Umbilical cord (tissue), 1 donor: ENCODE measurements at regions not wholly inside any gene's neighbourhood (a gene's known extent, or its start where the extent isn't known, plus 50 kb on each side); places are given as distances from the start of the nearest gene placed in this dataset.
"Not testable (repeated sequence)": the region's sequence is repeated elsewhere in the genome, so short reads cannot be mapped to it uniquely, and the experiment has no call there.

ENCODE experiments used
- DNase-seq: peaks from one replicate; pipeline ENCODE4 v3.0.0-alpha.2; 2015; ENCODE audit warnings: low spot score

- no peak for DNase-seq
Observed at GRCh38 chr11:23555085-23555484, 694.8 kb upstream of the CCDC179 start.

GRCh38 chr11:23556163-23556750 lies 696.0 kb upstream of the CCDC179 start:
- no peak for DNase-seq

GRCh38 chr11:23563591-23563990 lies 703.3 kb upstream of the CCDC179 start:
- DNase-seq, result no peak

DNA sequence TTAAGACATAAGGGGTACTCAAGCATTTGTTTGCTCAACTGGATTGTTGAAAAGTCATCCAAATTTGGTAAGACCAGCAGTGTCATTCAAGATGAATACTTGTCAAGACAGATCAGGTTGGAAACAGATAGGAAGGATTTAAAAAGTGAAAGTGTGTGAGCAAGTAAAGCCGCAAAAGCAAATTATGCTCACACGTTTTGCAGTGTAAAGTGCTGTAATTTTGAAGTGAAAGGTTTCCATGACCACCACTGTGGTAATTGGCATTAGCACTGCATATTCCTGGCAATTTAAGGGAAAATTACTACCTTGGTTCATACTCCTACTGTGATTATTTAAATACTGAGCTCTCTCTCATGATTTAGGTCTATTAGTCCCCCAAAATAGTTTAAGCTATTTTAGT lies 704.1 kb upstream of the CCDC179 start:
- DNase-seq, result no peak

- no peak for DNase-seq
Observed at GRCh38 chr11:23569134-23569533, 708.9 kb upstream of the CCDC179 start.

GRCh38 chr11:23569547-23569946 lies 709.3 kb upstream of the CCDC179 start:
- no peak for DNase-seq

DNA sequence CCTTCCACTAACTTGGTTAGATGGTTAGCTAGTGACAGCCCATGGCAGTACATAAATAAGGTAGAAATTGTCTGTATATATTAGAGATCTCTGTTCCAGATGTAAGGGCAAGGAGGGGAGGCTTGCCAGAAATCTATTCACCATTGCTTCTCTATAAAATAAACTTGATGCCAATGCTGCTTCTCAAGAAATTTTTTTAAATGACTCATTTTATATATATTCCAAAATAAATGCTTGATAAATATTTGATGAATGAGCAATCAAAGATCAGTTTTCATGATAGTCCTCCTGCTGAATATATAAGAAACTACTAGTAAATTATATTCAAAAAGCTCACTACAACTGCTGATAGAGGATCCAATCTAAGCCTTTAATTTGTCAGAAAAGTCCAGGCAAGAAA lies 710.6 kb upstream of the CCDC179 start:
- DNase-seq, result no peak

- no peak for DNase-seq
Observed at GRCh38 chr11:23573429-23573828, 713.2 kb upstream of the CCDC179 start.

DNA sequence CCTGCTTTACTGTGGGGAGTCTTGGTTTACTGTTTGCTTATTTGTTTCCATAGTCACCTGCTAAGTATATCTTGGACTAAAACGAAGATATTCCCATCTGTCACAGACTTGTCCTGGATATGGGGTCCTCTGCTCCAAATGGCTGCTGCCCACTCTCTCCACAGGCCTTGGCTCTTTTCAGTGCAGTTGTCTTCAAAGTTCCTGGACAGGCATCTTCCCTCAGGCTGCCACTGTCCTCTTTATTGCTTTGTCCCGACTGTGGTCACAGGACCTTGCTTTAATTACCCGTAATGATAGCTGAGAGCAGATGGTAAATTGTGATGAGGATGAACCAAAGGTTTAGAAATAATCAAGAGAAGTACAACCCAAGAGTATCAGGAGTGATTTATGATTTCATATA lies 713.9 kb upstream of the CCDC179 start:
- no peak for DNase-seq

DNA sequence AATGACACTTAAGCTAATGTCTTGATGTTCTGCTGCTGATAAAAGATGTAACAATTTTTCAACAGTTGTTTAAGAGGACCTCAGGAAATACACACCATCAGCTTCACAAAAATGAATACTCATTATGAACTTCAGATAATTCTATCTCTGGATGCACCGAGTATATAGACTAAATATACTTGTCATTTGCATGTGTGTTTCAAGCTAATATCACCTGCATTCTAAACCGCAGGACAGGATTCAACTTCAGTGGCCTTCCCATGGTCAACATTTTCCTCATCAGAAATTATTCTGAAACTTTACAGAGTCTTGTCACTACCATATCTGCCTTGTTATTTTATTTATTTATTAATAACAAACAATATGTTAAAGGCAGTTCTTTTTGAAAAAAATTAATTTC lies 717.0 kb upstream of the CCDC179 start:
- no peak for DNase-seq

DNA sequence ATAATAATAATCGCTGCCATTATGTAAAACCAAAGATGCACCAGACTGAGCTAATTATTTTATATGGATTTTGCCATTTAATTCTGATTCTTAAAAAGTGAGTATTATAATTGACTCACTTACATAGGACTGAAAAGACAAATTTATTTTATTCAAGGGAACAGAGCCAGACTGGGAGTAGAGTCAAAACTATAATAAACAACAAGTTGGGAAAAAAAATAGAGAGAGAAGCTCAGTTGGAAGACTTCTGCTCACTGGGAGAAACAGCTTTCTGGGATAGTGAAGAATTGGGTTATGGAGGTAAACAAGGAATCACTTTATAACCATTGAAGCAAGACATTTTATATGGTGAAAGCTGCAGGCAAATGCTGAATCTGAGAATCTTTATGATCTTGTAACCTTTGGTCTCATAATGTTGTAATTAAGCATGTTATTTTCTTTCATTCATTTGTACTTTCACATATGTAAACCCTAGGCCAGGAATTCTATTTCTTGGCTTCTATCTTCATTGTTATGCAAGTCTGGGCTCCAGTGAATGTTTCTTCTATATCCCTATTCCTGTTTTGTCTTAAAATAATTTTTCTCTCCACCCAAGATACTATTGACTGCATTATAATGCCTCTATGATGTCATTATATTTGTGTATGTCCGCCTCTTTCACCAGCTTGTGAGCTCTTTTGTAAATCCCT lies 725.3 kb upstream of the CCDC179 start:
- DNase-seq, result peak; percentile 12

DNA sequence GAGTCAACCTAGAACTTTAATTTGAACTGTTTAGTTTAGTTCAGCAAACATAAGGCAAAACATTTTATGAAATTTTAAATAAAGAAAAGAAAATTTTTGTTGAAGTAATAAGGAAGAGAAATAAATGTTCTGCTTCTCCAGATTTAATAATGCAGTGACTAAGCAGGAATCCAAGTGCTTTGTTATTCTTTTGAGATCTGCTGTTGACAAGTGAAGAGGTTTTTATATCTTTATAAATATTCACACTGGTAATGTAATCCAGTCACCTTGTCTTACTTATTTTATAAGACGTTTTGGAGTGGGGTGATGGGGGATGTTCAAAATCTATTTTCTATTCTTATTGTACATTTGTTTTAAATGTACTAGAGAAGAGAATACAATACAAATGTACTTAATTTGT lies 725.9 kb upstream of the CCDC179 start:
- no peak for DNase-seq

DNA sequence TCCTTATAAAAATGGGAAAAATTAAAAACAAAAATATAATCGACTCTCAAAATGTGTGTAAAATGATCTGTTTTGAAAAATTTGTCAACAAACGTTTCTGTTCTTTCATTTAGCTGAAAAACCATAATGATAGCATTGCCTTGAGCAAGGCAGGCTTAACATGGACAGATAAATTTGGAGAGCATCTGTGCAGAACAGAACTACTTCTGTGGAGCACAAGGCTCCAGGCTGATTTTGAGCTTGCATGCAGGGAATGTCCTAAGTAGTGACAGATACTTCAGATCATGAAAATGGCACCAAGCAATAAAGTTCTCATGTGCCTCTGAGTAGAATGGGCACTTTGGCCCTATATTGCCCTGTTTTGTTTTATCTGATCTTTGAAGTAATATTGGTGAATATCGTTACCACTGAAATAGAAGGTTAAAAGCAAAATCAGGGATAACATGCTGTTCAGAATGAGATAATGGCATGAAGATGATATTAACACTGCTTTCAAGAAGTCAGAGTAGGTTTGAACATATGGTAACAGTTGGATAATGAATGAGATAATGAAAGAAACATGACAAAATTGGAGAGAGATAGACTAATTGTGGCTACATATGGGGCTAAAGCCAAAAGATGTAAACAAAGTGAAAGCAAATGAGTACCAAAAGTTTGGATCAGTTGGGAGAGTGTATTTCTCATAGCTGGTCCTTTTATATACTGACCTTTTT lies 730.5 kb upstream of the CCDC179 start:
- no peak for DNase-seq

DNA sequence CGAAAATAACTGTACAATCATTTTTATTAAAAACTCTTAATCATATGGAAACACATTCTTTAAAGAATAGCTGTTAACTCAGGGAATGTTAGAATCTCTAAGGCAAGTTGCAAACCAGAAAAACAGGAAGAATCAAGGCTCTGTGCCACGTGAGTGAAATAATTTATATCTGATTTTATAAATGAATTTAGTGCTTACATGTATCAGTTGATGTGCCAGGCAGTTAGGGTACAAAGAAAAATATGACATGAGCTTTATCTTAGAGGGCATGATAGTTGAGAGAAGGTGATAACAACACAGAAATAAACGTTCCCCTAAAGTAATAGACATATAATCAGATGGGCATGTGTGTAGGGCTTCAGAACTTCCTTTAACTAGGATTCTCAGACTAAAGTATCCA lies 734.5 kb upstream of the CCDC179 start:
- DNase-seq, result no peak

DNA sequence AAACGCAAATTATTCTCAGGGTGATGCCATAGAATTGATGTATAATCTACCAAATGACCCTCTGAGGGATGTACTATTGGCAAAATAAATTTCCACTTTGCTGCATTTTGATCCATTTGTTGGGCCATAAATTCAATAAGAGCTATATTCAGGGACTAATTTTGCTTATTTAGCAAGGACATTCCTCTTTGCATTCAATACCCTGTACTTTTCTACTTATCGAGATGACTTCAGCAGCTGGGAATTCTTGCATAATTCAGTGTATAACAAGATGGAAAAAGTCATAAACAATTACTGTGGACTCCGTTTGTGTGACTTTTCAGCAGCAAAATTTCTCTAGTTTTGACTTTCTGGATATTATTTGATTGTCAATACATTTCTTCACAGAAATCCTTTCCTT lies 744.7 kb upstream of the CCDC179 start:
- DNase-seq, result no peak

DNA sequence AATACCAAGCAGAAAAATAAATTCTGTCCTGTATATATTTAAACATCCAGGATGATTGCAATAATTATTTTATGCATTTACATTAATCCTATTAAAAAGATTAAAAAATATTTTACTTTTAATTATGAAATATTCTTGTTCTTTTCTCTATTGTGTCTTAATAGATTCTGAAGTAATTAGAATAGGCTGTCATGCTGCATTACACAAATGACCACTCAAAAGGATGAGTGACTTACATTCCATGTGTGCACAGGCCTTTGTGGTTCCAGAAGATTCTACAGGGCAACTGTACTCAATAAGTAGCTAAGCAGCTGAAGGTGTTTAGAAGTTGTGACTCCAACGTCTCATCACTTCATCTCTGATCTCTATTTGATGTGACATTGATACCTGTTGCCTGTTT lies 745.9 kb upstream of the CCDC179 start:
- no peak for DNase-seq

GRCh38 chr11:23611726-23612125 lies 751.5 kb upstream of the CCDC179 start:
- peak; percentile 18 for DNase-seq

- DNase-seq, result no peak
Observed at GRCh38 chr11:23620617-23621016, 760.3 kb upstream of the CCDC179 start.

- DNase-seq, result no peak
Observed at GRCh38 chr11:23632293-23632692, 772.0 kb upstream of the CCDC179 start.

DNA sequence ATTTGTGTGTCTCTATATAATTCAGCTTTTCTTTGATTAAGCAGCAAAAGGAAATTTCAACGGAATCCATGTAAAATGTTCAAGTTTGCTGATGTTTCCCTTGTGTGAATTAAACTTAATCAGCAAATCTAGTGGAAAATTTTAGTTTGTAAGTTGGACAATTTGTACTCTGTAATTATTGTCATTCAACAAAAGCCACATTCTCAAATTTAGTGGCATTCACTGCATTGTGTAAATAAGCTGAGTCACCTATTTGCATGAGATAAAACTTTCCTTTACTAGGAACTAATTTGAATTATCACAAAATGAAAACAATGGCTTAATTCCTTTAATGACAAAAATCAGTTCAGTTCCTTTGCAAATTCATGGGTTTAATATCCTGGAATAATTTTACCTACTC lies 784.2 kb upstream of the CCDC179 start:
- DNase-seq, result no peak

DNA sequence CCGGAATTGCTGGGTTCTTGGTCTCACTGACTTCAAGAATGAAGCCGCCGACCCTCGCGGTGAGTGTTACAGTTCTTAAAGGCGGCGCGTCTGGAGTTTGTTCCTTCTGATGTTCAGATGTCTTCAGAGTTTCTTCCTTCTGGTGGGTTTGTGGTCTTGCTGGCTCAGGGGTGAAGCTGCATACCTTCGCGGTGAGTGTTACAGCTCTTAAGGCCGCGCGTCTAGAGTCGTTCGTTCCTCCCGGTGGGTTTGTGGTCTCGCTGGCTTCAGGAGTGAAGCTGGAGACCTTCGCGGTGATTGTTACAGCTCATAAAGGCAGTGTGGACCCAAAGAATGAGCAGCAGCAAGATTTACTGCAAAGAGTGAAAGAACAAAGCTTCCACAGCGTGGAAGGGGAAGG lies 792.1 kb upstream of the CCDC179 start:
- not testable (repeated sequence) for DNase-seq

- no peak for DNase-seq
Observed at GRCh38 chr11:23653071-23653675, 792.9 kb upstream of the CCDC179 start.

DNA sequence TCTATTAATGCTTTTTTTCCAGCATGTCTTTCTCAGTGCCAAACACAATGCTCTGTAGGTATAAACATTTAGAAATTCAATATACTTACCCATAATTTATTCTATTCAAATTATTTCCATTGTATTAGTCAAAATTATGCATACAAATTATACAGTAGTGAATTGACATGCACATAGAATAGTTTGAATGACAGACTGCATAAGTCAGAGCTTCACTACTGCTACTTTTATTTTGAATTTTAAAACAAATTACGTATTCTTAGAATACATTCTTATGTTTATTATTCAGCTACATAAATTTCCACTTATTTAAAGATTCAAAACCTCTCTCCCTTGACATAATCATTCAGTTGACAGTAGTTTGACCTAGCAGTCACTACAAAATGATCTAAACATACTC lies 808.0 kb upstream of the CCDC179 start:
- no peak for DNase-seq
